VCaP (cell line): ENCODE measurements at regions not wholly inside any gene's neighbourhood (a gene's known extent, or its start where the extent isn't known, plus 50 kb on each side); places are given as distances from the start of the nearest gene placed in this dataset.

Experiments used
- H3K27ac ChIP-seq: fragments of 450-650 bp; 2 replicates; pipeline ENCODE4 v1.5.1; 2017
- TF ChIP-seq, protein P1 (sequence below): fragments of 450-650 bp; conservative IDR thresholded peaks from 2 replicates; pipeline ENCODE4 v1.5.1; 2017; ENCODE audit warnings: mild to moderate bottlenecking, moderate library complexity

DNA sequence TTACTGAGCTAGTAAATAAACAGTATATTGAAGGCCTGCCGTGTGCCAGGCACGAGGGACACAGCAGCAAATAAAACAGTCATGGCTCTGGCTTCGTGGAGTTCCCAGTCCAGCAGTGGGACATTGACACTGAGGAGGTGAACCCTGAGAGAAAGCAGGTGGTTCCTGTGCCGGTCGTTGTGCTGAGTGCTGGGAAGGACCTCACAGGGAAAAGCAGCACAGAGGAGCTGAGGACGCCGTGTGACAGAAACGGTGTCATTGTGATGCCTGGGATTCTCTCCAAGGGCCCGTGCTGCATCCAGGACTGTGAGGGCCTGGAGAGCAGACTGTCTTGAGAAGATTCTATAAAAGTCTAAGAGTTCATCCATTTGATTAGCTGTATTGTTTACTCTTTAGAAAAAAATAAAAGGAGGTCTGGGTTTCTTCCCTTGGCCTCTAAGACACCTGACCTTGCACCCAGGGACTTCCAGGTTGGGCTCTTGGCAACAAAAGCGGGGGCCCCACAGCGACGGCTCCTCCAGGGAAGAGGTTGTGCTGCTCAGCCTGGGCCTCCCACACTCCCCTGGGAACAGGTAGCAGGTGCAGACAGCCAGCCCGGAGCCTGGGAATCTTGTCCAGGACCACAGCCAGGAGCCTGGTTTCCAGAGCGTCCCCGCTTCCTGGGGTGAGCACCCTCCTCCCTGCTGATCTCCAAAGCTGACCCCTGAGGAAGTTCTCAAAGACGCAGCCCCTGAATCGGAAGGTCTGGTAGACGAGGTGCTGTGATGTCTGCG is 251.2 kb upstream of the PMEPA1 start:
- peak overlapping the region; percentile 4; the same call in 1 of the 2 replicates for H3K27ac ChIP-seq
- TF ChIP-seq, protein P1, sequence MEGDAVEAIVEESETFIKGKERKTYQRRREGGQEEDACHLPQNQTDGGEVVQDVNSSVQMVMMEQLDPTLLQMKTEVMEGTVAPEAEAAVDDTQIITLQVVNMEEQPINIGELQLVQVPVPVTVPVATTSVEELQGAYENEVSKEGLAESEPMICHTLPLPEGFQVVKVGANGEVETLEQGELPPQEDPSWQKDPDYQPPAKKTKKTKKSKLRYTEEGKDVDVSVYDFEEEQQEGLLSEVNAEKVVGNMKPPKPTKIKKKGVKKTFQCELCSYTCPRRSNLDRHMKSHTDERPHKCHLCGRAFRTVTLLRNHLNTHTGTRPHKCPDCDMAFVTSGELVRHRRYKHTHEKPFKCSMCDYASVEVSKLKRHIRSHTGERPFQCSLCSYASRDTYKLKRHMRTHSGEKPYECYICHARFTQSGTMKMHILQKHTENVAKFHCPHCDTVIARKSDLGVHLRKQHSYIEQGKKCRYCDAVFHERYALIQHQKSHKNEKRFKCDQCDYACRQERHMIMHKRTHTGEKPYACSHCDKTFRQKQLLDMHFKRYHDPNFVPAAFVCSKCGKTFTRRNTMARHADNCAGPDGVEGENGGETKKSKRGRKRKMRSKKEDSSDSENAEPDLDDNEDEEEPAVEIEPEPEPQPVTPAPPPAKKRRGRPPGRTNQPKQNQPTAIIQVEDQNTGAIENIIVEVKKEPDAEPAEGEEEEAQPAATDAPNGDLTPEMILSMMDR, result no peak

DNA sequence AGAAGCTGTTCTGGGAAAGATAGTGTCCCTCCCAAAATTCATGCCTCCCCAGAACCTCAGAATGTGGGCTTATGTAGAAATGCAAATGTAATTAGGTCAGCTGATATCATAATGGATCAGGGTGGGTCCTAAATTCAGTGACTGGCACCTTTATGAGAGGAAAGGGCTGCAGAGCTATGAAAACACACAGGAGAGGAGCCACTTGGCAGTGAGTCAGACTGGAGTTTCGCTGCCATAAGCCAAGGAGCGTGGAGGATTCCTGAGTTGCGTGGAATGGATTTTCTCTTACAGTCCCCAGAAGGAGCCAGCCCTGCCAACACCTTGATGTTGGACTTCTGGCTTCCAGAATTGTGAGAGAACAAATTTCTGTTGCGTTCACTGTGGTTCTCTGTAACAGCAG is 249.8 kb upstream of the PMEPA1 start:
- H3K27ac ChIP-seq, result peak overlapping the region; percentile 32

DNA sequence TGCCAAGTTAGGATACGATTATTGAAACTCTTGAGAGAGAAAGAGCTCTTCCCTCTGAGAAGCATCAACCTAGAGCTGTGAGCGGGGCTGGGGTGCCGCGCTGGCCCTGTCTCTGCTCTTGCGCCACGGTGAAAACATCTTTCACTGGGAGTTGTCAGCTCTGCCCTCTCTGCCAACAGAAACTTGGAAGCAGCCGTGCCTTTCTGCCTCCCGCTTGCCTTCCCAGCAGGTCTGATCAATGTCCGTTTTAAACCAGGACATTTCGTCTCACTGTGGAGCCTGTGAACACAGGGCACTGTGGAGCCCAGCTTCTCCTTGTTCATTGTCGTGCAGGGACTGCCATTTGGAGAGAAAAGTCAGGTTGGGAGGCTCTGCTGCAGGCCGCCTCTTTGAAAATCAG is 249.2 kb upstream of the PMEPA1 start:
- peak overlapping the region; percentile 32 for H3K27ac ChIP-seq
- TF ChIP-seq, protein P1, result no peak

More for the DNA sequence above, 249.8 kb upstream of the PMEPA1 start:
- TF ChIP-seq, protein P1, result no peak

DNA sequence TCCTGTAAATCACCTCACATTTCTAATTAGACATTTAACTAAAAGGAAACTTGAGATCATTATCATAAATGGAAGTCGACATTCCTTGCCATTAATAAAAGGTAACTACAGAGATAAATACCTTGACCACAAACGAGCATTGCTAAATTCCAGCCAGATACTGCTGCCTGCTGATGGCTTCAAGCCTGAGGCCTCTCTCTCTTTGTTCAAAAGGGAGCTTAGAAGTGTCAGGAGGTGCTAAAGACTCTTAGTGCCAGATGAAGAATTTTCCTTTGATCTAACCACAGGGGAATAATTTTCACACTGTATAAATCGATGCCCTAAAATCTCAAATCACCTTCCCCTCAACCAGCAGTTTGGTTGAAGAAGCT is 248.2 kb upstream of the PMEPA1 start:
- TF ChIP-seq, protein P1, result no peak
- H3K27ac ChIP-seq, result no peak overlapping the region

DNA sequence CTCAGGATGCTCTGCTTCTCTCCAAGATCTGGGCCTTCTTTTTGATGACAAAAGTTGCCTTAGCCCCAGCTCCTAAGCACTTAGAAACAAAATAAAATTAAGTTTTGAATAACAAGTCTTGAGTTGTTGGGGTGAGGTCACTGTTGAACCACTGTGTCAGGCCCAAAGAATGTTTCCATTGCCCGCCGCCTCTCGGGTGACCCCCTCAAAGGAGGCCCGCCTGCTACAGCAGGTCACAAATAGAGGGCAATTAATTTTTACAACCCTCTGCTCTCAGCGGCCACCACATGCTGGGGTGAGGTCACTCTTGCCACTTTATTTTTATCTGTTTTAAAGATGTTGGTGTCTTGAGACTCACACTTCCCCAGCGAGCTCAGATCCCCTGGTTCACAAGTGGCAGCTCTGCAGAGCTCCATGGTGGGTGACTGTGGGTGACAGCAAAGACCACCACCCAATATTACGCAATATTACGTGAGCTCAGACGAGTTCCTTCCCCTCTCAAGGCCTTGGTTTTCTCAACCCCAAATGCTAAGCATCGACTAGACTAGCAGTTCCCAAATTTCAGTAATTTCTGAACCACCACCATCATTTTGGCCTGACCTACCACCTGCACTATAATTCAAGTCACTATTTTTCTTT is 247.7 kb upstream of the PMEPA1 start:
- TF ChIP-seq, protein P1, result no peak
- no peak overlapping the region for H3K27ac ChIP-seq

DNA sequence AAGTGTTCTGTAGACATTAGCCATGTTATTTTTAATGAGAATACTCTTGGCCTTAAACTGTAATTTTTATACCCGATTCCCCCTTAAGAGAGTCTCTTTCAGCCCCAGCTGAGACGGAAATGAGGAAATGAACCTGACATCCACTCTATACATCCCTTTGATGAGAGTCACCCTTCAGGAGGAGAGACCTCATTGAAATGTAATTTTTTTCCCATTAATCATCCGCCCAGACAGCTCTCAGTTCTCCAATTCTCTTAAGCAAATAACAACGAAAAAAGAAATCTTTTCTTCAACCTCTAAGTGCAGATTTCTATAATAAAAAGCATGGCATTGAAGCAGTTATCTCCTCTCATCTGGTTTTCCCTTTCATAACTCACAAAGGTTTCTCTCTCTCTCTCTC is 243.8 kb upstream of the PMEPA1 start:
- H3K27ac ChIP-seq, result no peak overlapping the region

DNA sequence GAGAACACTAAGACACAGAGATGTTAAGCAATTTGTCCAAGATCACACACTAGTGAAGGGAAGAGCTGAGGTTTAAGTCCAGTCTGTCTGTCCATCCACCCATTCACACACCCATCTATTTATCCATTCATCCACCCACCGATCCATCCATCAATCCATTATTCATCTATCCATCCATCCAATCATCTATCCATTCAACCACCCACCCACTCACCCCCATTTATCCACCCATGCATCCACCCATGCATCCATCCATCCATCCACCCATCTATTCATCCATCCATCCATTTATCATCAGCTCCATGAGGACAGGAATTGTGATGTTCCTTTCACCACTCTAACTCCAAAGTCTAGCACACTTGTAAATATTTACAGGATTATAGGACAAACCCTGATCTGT is 242.3 kb upstream of the PMEPA1 start:
- TF ChIP-seq, protein P1, result no peak
- H3K27ac ChIP-seq, result no peak overlapping the region

More for the DNA sequence above, 243.8 kb upstream of the PMEPA1 start:
- TF ChIP-seq, protein P1, result no peak
